ENCODE measurements at regions not wholly inside any gene's neighbourhood (a gene's known extent, or its start where the extent isn't known, plus 50 kb on each side); places are given as distances from the start of the nearest gene placed in this dataset.

DNA sequence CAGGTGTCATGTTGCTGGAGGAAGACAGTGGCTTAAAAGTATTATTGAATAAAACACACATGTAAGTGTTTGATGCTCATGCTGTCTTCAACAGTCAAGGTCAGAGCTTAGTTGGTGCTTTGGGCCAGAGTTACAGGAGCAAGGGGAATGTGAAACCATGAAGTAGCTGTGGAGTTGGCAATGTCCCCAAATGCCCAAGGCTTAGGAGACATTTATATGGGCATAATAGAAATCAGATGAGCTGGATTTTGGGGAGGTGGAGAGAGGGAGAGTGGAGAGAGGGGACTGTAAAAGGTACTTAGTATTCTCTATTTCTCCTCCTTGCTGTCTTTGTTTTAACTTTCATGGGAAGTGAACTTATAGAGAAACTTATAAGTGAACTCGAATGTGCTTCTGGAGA lies 407.8 kb downstream of the ETS1 start:
- no peak overlapping the region for H3K4me3 ChIP-seq (replicated peaks; ENCODE audit: low read depth, low read length)
- TF ChIP-seq, protein P1, sequence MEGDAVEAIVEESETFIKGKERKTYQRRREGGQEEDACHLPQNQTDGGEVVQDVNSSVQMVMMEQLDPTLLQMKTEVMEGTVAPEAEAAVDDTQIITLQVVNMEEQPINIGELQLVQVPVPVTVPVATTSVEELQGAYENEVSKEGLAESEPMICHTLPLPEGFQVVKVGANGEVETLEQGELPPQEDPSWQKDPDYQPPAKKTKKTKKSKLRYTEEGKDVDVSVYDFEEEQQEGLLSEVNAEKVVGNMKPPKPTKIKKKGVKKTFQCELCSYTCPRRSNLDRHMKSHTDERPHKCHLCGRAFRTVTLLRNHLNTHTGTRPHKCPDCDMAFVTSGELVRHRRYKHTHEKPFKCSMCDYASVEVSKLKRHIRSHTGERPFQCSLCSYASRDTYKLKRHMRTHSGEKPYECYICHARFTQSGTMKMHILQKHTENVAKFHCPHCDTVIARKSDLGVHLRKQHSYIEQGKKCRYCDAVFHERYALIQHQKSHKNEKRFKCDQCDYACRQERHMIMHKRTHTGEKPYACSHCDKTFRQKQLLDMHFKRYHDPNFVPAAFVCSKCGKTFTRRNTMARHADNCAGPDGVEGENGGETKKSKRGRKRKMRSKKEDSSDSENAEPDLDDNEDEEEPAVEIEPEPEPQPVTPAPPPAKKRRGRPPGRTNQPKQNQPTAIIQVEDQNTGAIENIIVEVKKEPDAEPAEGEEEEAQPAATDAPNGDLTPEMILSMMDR (IDR thresholded peaks at IDR 0.05; ENCODE audit: low read length, missing control alignments) = no peak
- no peak for DNase-seq (ENCODE audit: low read depth)

DNA sequence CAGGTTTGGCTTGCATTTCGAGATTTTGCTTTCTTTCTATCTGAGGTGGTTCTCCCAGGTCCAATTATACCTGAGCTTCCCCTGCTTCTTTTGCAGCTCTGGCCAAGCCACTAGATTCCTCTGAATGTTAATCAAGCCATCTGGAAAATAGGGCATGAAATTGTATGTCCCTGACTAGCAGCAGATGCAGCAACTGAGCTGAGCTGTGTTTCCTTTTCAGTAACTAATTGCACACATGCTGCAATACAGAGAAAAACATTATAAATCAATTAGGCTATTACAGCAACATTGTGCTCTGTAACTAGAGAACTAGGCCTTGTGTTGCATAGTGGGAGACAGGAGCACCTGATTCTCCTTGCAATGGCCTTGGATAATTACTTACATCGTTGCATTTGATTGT lies 408.3 kb downstream of the ETS1 start:
- no peak overlapping the region for H3K4me3 ChIP-seq (replicated peaks; ENCODE audit: low read depth, low read length)
- DNase-seq (ENCODE audit: low read depth) = no peak
- TF ChIP-seq, protein P1 (IDR thresholded peaks at IDR 0.05; ENCODE audit: low read length, missing control alignments) = no peak

DNA sequence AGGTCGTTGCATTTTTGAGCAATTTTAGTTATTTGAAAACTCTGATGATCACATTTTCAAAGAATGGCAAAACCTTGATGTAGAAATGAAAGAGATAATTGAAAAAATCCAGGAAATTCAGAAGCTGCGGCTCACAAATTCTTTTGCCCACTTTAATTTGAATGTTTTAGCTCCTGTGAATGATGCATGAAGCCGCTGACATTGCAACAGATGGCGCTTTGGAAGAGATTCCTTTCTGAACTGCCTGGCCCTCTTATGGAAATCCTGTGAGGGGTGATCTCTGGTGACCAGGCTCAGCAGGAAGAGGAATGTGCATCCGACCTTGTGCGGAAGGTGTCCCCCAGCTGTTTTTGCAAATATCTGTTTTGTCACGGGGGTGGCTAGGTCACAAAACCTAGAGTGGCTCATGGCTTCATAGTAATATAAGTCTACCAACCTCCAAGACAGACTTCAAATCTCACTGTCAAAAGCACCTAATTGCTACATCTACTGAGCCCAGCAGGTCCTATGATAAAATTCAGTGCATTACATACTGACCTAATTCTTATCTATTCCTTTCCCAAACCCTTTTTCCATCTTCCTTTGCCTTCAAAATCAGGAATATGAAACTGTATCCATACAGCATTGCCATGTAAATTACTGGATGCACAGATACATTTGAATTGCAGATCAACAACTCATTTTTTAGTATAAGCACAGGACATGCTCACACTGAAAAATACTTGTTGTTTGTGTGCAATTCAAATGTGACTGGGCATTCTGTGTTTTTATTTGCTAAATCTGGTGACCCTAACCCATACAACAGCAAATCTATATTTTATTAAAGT lies 412.7 kb downstream of the ETS1 start:
- TF ChIP-seq, protein P1 (IDR thresholded peaks at IDR 0.05; ENCODE audit: low read length, missing control alignments) = no peak
- H3K4me3 ChIP-seq (replicated peaks; ENCODE audit: low read depth, low read length) = no peak overlapping the region
- peak; percentile 74 for DNase-seq (ENCODE audit: low read depth)

- TF ChIP-seq, protein P1 (IDR thresholded peaks at IDR 0.05; ENCODE audit: low read length, missing control alignments) = peak; percentile 78
- no peak overlapping the region for H3K4me3 ChIP-seq (replicated peaks; ENCODE audit: low read depth, low read length)
- peak; percentile 96 for DNase-seq (ENCODE audit: low read depth)
Measured at GRCh38 chr11:128172046-128172878, 415.1 kb downstream of the ETS1 start.

GRCh38 chr11:128171506-128171905 lies 415.9 kb downstream of the ETS1 start:
- TF ChIP-seq, protein P1 (IDR thresholded peaks at IDR 0.05; ENCODE audit: low read length, missing control alignments) = no peak
- peak; percentile 71 for DNase-seq (ENCODE audit: low read depth)
- H3K4me3 ChIP-seq (replicated peaks; ENCODE audit: low read depth, low read length) = no peak overlapping the region

GRCh38 chr11:128165572-128165971 lies 421.8 kb downstream of the ETS1 start:
- no peak for DNase-seq (ENCODE audit: low read depth)
- TF ChIP-seq, protein P1 (IDR thresholded peaks at IDR 0.05; ENCODE audit: low read length, missing control alignments) = no peak
- no peak overlapping the region for H3K4me3 ChIP-seq (replicated peaks; ENCODE audit: low read depth, low read length)

Measured in fibroblast of pulmonary artery (primary cell).